Smooth muscle cell (in vitro differentiated cells): ENCODE measurements at regions not wholly inside any gene's neighbourhood (a gene's known extent, or its start where the extent isn't known, plus 50 kb on each side); places are given as distances from the start of the nearest gene placed in this dataset.

Experiments
- DNase-seq: peaks from one replicate; lab custom pipeline; 2025; ENCODE audit not compliant: unreplicated experiment; lab: John Stamatoyannopoulos, UW
- H2AFZ ChIP-seq: fragments of 200-600 bp; sonication (generic); 2 replicates; pipeline ENCODE4 v1.6.0; 2016; ENCODE audit warnings: antibody characterized with exemption, low read depth, mild to moderate bottlenecking
- H3F3A ChIP-seq: fragments of 200-600 bp; sonication (generic); 2 replicates; pipeline ENCODE4 v1.6.0; 2017; ENCODE audit warnings: antibody characterized with exemption, low read depth
- H3K27ac ChIP-seq: fragments of 200-600 bp; sonication (generic); 2 replicates; pipeline ENCODE4 v1.5.1; 2016; ENCODE audit warnings: low read depth, mild to moderate bottlenecking
- H3K27me3 ChIP-seq: fragments of 200-600 bp; sonication (generic); 2 replicates; pipeline ENCODE4 v1.6.1; 2016; ENCODE audit warnings: low read depth, mild to moderate bottlenecking
- H3K36me3 ChIP-seq: fragments of 200-600 bp; sonication (generic); 2 replicates; pipeline ENCODE4 v1.5.1; 2016; ENCODE audit warnings: low read depth
- H3K4me1 ChIP-seq: fragments of 200-600 bp; sonication (generic); 2 replicates; pipeline ENCODE4 v1.5.1; 2016; ENCODE audit warnings: low read depth
- H3K4me2 ChIP-seq: fragments of 200-600 bp; sonication (generic); 2 replicates; pipeline ENCODE4 v1.6.0; 2016; ENCODE audit warnings: mild to moderate bottlenecking
- H3K4me3 ChIP-seq: fragments of 200-600 bp; sonication (generic); 2 replicates; pipeline ENCODE4 v1.5.1; 2016; ENCODE audit warnings: mild to moderate bottlenecking
- H3K79me2 ChIP-seq: fragments of 200-600 bp; sonication (generic); 2 replicates; pipeline ENCODE4 v1.6.0; 2016; ENCODE audit warnings: low read depth, mild to moderate bottlenecking
- H3K9ac ChIP-seq: fragments of 200-600 bp; sonication (generic); 2 replicates; pipeline ENCODE4 v1.6.0; 2016; ENCODE audit warnings: low read depth
- H3K9me3 ChIP-seq: fragments of 200-600 bp; sonication (generic); replicated peaks from 2 replicates; pipeline ENCODE4 v1.5.1; 2016; ENCODE audit warnings: low read depth
- H4K20me1 ChIP-seq: fragments of 200-600 bp; sonication (generic); 2 replicates; pipeline ENCODE4 v1.6.0; 2016; ENCODE audit warnings: low read depth
- CTCF ChIP-seq: fragments of 200-600 bp; sonication (generic); IDR thresholded peaks from 2 replicates; pipeline ENCODE4 v1.5.1; 2017; ENCODE audit warnings: borderline replicate concordance, mild to moderate bottlenecking, antibody characterized with exemption; ENCODE audit not compliant: insufficient read depth, poor library complexity, severe bottlenecking
- WGBS: methylation state at CpG from one replicate; pipeline ENCODE4 v1.1.7; 2016; ENCODE audit warnings: low lambda C conversion rate; 5-methylcytosine and 5-hydroxymethylcytosine counted together

DNA sequence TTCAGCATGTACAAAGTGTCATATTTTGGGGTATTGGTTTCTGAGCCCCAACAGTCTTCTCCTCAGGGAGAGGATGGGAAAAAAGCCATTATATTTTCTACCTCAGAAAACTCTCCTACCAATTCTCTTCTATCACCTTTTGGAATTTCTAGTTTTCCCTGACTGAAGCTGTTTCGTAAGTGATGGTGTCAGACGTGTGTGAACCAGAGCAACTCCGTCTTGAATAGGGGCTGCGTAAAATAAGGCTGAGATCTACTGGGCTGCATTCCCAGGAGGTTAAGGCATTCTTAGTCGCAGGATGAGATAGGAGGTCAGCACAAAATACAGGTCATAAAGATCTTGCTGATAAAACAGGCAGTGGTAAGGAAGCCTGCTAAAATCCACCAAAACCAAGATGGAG lies 197.3 kb upstream of the C9orf72 start:
- no peaks in the 10 kb centered on the region for H3K36me3 ChIP-seq
- H3K4me3 ChIP-seq: no peak overlapping the region
- peaks cover 4% of the 10 kb centered on the region for H3F3A ChIP-seq
- DNase-seq: no peak
- 75% methylated on average over 5 of the region's 5 CpGs for WGBS
- peaks cover 23% of the 10 kb centered on the region for H3K4me1 ChIP-seq
- H3K27me3 ChIP-seq: no peaks in the 10 kb centered on the region
- H3K79me2 ChIP-seq: no peaks in the 10 kb centered on the region
- no peak for TF ChIP-seq CTCF
- H3K27ac ChIP-seq: no peak overlapping the region
- H3K9me3 ChIP-seq: no peaks in the 10 kb centered on the region
- no peak overlapping the region for H3K9ac ChIP-seq
- H4K20me1 ChIP-seq: no peaks in the 10 kb centered on the region
- H2AFZ ChIP-seq: no peak overlapping the region
- H3K4me2 ChIP-seq: no peak overlapping the region

- WGBS: 63% methylated on average over 4 of the region's 4 CpGs
- no peak for TF ChIP-seq CTCF
- Histone ChIP-seq H3K9ac (peak overlapping the region; percentile 76), H2AFZ (peak overlapping the region; percentile 78), H4K20me1 (no peaks in the 10 kb centered on the region), H3K4me1 (peaks cover 18% of the 10 kb centered on the region), H3K79me2 (no peaks in the 10 kb centered on the region), H3F3A (peaks cover under 1% of the 10 kb centered on the region), H3K9me3 (no peaks in the 10 kb centered on the region), H3K36me3 (no peaks in the 10 kb centered on the region), H3K4me2 (peak overlapping the region; percentile 55), H3K27me3 (no peaks in the 10 kb centered on the region), H3K27ac (peak overlapping the region; percentile 69), H3K4me3 (no peak overlapping the region)
- DNase-seq: no peak
These were observed 198.7 kb upstream of the C9orf72 start for GRCh38 chr9:27771803-27772545.

DNA sequence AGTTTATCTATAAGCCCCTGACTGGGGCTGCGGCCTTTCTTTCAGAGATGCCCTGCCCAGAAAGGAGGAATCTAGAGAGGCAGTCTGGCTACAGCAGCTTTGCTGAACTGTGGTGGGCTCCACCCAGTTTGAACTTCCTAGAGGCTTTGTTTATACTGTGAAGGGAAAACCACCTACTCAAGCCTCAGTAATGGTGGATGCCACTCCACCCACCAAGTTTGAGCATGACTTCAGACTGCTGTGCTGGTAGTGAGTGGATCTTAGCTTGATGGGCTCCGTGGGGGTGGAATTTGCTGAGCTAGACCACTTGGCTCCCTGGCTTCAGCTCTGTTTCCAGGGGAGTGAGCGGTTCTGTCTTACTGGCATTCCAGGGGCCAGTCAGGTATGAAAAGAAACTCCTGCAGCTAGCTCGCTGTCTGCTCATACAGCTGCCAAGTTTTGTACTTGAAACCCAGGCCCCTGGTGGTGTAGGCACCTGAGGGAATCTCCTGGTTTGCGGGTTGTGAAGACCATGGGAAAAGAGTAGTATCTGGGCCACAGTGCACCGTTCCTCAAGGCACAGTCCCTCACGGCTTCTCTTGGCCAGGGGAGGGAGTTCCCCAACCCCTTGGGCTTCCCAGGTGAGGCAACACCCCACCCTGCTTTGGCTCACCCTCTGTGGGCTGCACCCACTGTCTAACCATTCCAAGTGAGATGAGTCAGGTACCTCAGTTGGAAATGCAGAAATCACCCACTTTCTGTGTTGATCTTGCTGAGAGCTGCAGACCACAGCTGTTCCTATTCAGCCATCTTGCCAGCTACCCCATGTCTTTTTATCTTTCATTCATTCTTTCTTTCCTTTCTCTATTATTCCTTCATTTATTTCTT lies 211.8 kb upstream of the C9orf72 start:
- H3K9ac ChIP-seq: no peak overlapping the region
- H3K4me2 ChIP-seq: peak overlapping the region; percentile 50
- no peaks in the 10 kb centered on the region for H3K36me3 ChIP-seq
- peak overlapping the region; percentile 66 for H3K27ac ChIP-seq
- DNase-seq: no peak
- no peaks in the 10 kb centered on the region for H4K20me1 ChIP-seq
- no peak overlapping the region for H2AFZ ChIP-seq
- H3K4me1 ChIP-seq: no peaks in the 10 kb centered on the region
- no peak for TF ChIP-seq CTCF
- 59% methylated on average over 7 of the region's 7 CpGs for WGBS
- no peaks in the 10 kb centered on the region for H3K27me3 ChIP-seq
- no peaks in the 10 kb centered on the region for H3K79me2 ChIP-seq
- H3K4me3 ChIP-seq: no peak overlapping the region
- H3F3A ChIP-seq: no peaks in the 10 kb centered on the region
- H3K9me3 ChIP-seq: no peaks in the 10 kb centered on the region
